ENCODE measurements at regions not wholly inside any gene's neighbourhood (a gene's known extent, or its start where the extent isn't known, plus 50 kb on each side); places are given as distances from the start of the nearest gene placed in this dataset.

DNA sequence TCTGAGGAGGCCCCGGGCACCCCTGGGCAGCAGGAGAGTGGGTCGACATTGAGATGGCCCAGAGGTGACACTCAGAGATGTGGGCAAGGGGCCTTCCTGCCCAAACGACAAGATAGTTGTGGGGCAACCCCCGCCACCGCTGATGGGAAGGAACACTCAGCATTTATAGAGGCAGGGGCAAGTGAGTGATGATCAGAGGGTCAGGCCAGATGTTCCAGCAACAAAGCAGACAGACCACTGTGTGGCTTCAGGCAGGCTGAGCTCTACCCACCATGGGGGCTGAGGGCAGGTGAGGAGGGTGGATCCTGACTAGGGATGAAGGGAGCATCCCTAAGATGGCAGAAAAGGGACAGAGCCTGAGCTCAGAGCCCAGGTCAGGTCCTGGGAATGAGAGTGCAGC is 362.7 kb downstream of the PTPRU start:
- TF ChIP-seq FOXP2 (optimal IDR thresholded peaks at IDR 0.05; ENCODE audit: borderline replicate concordance, extremely low read depth, extremely low read length, insufficient read depth) (no peak), POLR2AphosphoS5 (IDR thresholded peaks at IDR 0.05; ENCODE audit: low read depth, low read length) (no peak), TAF1 (IDR thresholded peaks at IDR 0.05; ENCODE audit: borderline replicate concordance, insufficient read depth, low read length) (no peak), REST (IDR thresholded peaks at IDR 0.05; ENCODE audit: insufficient read depth in 1 of 2, low read depth in 2 of 2, low read length in 2 of 2) (no peak), SIN3A (IDR thresholded peaks at IDR 0.05; ENCODE audit: borderline replicate concordance, insufficient read depth, low read length) (no peak)

DNA sequence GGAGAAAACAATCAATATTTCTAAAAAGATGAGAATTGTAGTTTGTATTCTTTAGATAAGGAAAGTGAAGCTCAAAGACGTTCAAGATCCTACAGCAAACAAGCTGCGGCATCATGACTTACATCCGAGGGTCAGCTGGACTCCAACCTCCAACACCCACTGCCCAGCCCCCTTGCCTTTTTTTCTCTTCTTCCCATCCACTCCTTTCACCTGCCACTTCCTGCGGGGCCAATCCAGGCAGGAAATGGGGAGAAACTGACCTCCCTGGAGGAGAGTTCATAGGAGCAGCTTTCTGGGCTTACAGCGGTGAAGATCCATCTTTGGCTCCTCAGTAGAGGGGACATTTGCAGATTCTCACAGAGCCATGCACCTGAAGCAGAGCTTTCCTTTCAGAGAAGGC is 361.5 kb downstream of the PTPRU start:
- TF ChIP-seq FOXP2 (optimal IDR thresholded peaks at IDR 0.05; ENCODE audit: borderline replicate concordance, extremely low read depth, extremely low read length, insufficient read depth) = no peak
- no peak for TF ChIP-seq SIN3A (IDR thresholded peaks at IDR 0.05; ENCODE audit: borderline replicate concordance, insufficient read depth, low read length)
- no peak for TF ChIP-seq REST (IDR thresholded peaks at IDR 0.05; ENCODE audit: insufficient read depth in 1 of 2, low read depth in 2 of 2, low read length in 2 of 2)
- TF ChIP-seq POLR2AphosphoS5 (IDR thresholded peaks at IDR 0.05; ENCODE audit: low read depth, low read length) = no peak
- no peak for TF ChIP-seq TAF1 (IDR thresholded peaks at IDR 0.05; ENCODE audit: borderline replicate concordance, insufficient read depth, low read length)

DNA sequence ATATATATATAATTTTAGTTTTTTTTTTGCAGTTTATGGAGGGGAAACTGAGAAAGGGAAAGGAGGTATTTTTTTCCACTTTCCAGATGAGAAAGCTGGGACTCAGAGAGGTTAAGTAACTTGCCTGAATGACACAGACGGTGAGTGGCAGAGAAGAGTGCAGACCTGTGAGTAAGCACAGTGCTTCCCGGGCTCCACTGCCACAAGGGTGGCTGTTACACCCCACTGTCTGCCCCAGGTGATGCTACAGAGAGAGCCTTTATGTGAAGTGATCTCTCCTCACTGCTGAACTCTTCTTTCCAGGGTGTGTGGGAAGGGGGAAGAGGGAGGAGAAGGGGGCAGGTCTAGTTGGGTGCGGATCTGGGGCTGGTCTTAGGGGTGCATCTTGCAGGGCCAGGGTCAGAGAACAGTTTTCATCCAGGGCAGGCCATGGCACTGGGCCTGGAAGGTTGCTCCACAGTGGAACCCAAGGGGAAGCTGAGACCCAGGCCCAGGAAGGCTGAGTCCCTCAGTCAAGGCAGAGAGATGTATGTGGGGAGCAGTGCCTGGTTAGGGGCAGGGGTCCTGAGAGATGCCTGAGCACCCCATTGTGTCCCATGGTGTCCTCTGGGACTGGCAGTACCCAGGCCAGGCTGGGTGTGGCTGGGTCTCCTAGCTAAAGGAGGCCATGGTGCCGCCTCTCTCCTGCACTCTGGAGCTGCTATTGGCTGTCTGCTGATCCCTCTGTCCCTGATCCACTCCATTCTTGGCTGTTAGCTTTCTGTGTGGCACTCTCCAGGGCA is 357.5 kb downstream of the PTPRU start:
- TF ChIP-seq SIN3A (IDR thresholded peaks at IDR 0.05; ENCODE audit: borderline replicate concordance, insufficient read depth, low read length) (no peak), REST (IDR thresholded peaks at IDR 0.05; ENCODE audit: insufficient read depth in 1 of 2, low read depth in 2 of 2, low read length in 2 of 2) (no peak), POLR2AphosphoS5 (IDR thresholded peaks at IDR 0.05; ENCODE audit: low read depth, low read length) (no peak), TAF1 (IDR thresholded peaks at IDR 0.05; ENCODE audit: borderline replicate concordance, insufficient read depth, low read length) (no peak), FOXP2 (optimal IDR thresholded peaks at IDR 0.05; ENCODE audit: borderline replicate concordance, extremely low read depth, extremely low read length, insufficient read depth) (no peak)

GRCh38 chr1:29592731-29593130 is 356.4 kb downstream of the PTPRU start:
- TF ChIP-seq SIN3A (IDR thresholded peaks at IDR 0.05; ENCODE audit: borderline replicate concordance, insufficient read depth, low read length) (no peak), POLR2AphosphoS5 (IDR thresholded peaks at IDR 0.05; ENCODE audit: low read depth, low read length) (no peak), FOXP2 (optimal IDR thresholded peaks at IDR 0.05; ENCODE audit: borderline replicate concordance, extremely low read depth, extremely low read length, insufficient read depth) (no peak), REST (IDR thresholded peaks at IDR 0.05; ENCODE audit: insufficient read depth in 1 of 2, low read depth in 2 of 2, low read length in 2 of 2) (no peak), TAF1 (IDR thresholded peaks at IDR 0.05; ENCODE audit: borderline replicate concordance, insufficient read depth, low read length) (no peak)

Data from PFSK-1 (cell line).